Neural cell (in vitro differentiated cells): ENCODE measurements at regions not wholly inside any gene's neighbourhood (a gene's known extent, or its start where the extent isn't known, plus 50 kb on each side); places are given as distances from the start of the nearest gene placed in this dataset.

ENCODE experiments used
- H2AFZ ChIP-seq: fragments of 200-600, 300-800 bp; sonication (generic), shearing (Covaris generic); 2 replicates; pipeline ENCODE4 v1.6.0; 2014; ENCODE audit warnings: low read depth, mild to moderate bottlenecking, antibody characterized with exemption, low read length, moderate library complexity
- H3F3A ChIP-seq: fragments of 200-600 bp; shearing (Covaris generic); 2 replicates; pipeline ENCODE4 v1.6.1; 2016; ENCODE audit warnings: mild to moderate bottlenecking, moderate library complexity, mixed read lengths, antibody characterized with exemption, low read length; ENCODE audit not compliant: insufficient read depth, poor library complexity, severe bottlenecking
- H3K27ac ChIP-seq: fragments of 200-600, 300-800 bp; sonication (generic), shearing (Covaris generic); 2 replicates; pipeline ENCODE4 v1.5.1; 2014; ENCODE audit warnings: mild to moderate bottlenecking, low read length, moderate library complexity
- H3K27me3 ChIP-seq: fragments of 300-800, 200-600 bp; sonication (generic), shearing (Covaris generic); 2 replicates; pipeline ENCODE4 v1.6.0; 2014; ENCODE audit warnings: mild to moderate bottlenecking, low read depth, low read length, moderate library complexity; ENCODE audit not compliant: insufficient read depth
- H3K36me3 ChIP-seq: fragments of 300-800, 200-600 bp; sonication (generic), shearing (Covaris generic); 2 replicates; pipeline ENCODE4 v1.5.1; 2014; ENCODE audit warnings: mild to moderate bottlenecking, antibody characterized with exemption, low read length, moderate library complexity; ENCODE audit not compliant: insufficient read depth
- H3K4me2 ChIP-seq: fragments of 300-800, 200-600 bp; sonication (generic), shearing (Covaris generic); 2 replicates; pipeline ENCODE4 v1.6.0; 2014; ENCODE audit warnings: mild to moderate bottlenecking, low read length
- H3K4me3 ChIP-seq: fragments of 300-800, 200-600 bp; sonication (generic), shearing (Covaris generic); 2 replicates; pipeline ENCODE4 v1.5.1; 2014; ENCODE audit warnings: mild to moderate bottlenecking, low read length, moderate library complexity
- H3K79me2 ChIP-seq: fragments of 200-600 bp; shearing (Covaris generic); replicated peaks from 2 replicates; pipeline ENCODE4 v1.6.0; 2014; ENCODE audit warnings: mild to moderate bottlenecking, low read length, moderate library complexity; ENCODE audit not compliant: insufficient read depth
- H3K9ac ChIP-seq: fragments of 300-800, 200-600 bp; sonication (generic), shearing (Covaris generic); 2 replicates; pipeline ENCODE4 v1.6.1; 2016; ENCODE audit warnings: mild to moderate bottlenecking, low read length, mixed read lengths
- H3K9me2 ChIP-seq: fragments of 200-600 bp; shearing (Covaris generic); 2 replicates; pipeline ENCODE4 v1.6.1; 2016; ENCODE audit warnings: mild to moderate bottlenecking, low read length, mixed read lengths; ENCODE audit not compliant: insufficient read depth
- H3K9me3 ChIP-seq: fragments of 200-600, 300-800 bp; sonication (generic), shearing (Covaris generic); 2 replicates; pipeline ENCODE4 v1.6.1; 2016; ENCODE audit warnings: mild to moderate bottlenecking, mixed run types, low read length, moderate library complexity, mixed read lengths
- H4K20me1 ChIP-seq: fragments of 200-600 bp; shearing (Covaris generic); 2 replicates; pipeline ENCODE4 v1.6.1; 2016; ENCODE audit warnings: mild to moderate bottlenecking, mixed run types; ENCODE audit not compliant: insufficient read depth
- CTCF ChIP-seq: fragments of 450-650 bp; IDR thresholded peaks from 2 replicates; pipeline ENCODE4 v1.5.1; 2014; ENCODE audit warnings: antibody characterized with exemption, mild to moderate bottlenecking, moderate library complexity; ENCODE audit not compliant: poor library complexity, severe bottlenecking
- EP300 ChIP-seq: fragments of 450-650 bp; conservative IDR thresholded peaks from 2 replicates; pipeline ENCODE4 v1.6.1; 2014; ENCODE audit warnings: antibody characterized with exemption, mild to moderate bottlenecking, moderate library complexity; ENCODE audit not compliant: poor library complexity, severe bottlenecking
- EZH2 ChIP-seq: fragments of 200-600, 300-800 bp; shearing (Covaris generic), sonication (generic); IDR thresholded peaks from 2 replicates; pipeline ENCODE4 v1.6.1; 2014; ENCODE audit warnings: antibody characterized with exemption, low read length, borderline replicate concordance, mild to moderate bottlenecking; ENCODE audit not compliant: insufficient read depth, poor library complexity, severe bottlenecking
- MXI1 ChIP-seq: fragments of 450-650 bp; conservative IDR thresholded peaks from 2 replicates; pipeline ENCODE4 v1.6.1; 2014; ENCODE audit warnings: antibody characterized with exemption, mild to moderate bottlenecking; ENCODE audit not compliant: poor library complexity, severe bottlenecking
- POLR2AphosphoS5 ChIP-seq: IDR thresholded peaks from 2 replicates; pipeline ENCODE4 v1.6.1; 2012
- RAD21 ChIP-seq: fragments of 450-650 bp; conservative IDR thresholded peaks from 2 replicates; pipeline ENCODE4 v1.6.1; 2014; ENCODE audit warnings: antibody characterized with exemption, mild to moderate bottlenecking, moderate library complexity
- REST ChIP-seq: IDR thresholded peaks from 2 replicates; pipeline ENCODE4 v1.6.1; 2012; ENCODE audit warnings: borderline replicate concordance
- SMC3 ChIP-seq: fragments of 450-650 bp; conservative IDR thresholded peaks from 2 replicates; pipeline ENCODE4 v1.6.1; 2014; ENCODE audit warnings: antibody characterized with exemption, mild to moderate bottlenecking, moderate library complexity; ENCODE audit not compliant: poor library complexity
- TAF1 ChIP-seq: IDR thresholded peaks from 2 replicates; pipeline ENCODE4 v1.6.1; 2012; ENCODE audit warnings: low read depth

GRCh38 chr3:72577190-72577589 lies 271.1 kb downstream of the SHQ1 start:
- Histone ChIP-seq H3F3A (no peaks in the 10 kb centered on the region), H2AFZ (no peak overlapping the region), H4K20me1 (no peaks in the 10 kb centered on the region), H3K27ac (no peak overlapping the region), H3K4me3 (no peak overlapping the region), H3K9me3 (no peaks in the 10 kb centered on the region), H3K36me3 (no peaks in the 10 kb centered on the region), H3K79me2 (no peaks in the 10 kb centered on the region), H3K9ac (no peak overlapping the region), H3K4me2 (no peak overlapping the region), H3K9me2 (no peaks in the 10 kb centered on the region), H3K27me3 (no peaks in the 10 kb centered on the region)
- TF ChIP-seq EP300 (no peak), RAD21 (no peak), SMC3 (no peak)

- H3K36me3 ChIP-seq, result no peaks in the 10 kb centered on the region
- no peaks in the 10 kb centered on the region for H3F3A ChIP-seq
- no peaks in the 10 kb centered on the region for H3K79me2 ChIP-seq
- H3K4me2 ChIP-seq, result no peak overlapping the region
- no peak overlapping the region for H3K9ac ChIP-seq
- H3K27ac ChIP-seq, result no peak overlapping the region
- H3K4me3 ChIP-seq, result no peak overlapping the region
- H3K9me2 ChIP-seq, result no peaks in the 10 kb centered on the region
- no peaks in the 10 kb centered on the region for H4K20me1 ChIP-seq
- no peaks in the 10 kb centered on the region for H3K27me3 ChIP-seq
- no peaks in the 10 kb centered on the region for H3K9me3 ChIP-seq
- no peak overlapping the region for H2AFZ ChIP-seq
- no peak for TF ChIP-seq TAF1
- no peak for TF ChIP-seq SMC3
- no peak for TF ChIP-seq EP300
- TF ChIP-seq MXI1, result no peak
- TF ChIP-seq REST, result no peak
- no peak for TF ChIP-seq RAD21
- no peak for TF ChIP-seq CTCF
- no peak for TF ChIP-seq EZH2
- TF ChIP-seq POLR2AphosphoS5, result no peak
These were observed 271.7 kb downstream of the SHQ1 start for GRCh38 chr3:72576563-72576962.

- Histone ChIP-seq H3K4me2 (no peak overlapping the region), H4K20me1 (no peaks in the 10 kb centered on the region), H3K4me3 (no peak overlapping the region), H3K9me2 (no peaks in the 10 kb centered on the region), H3K27me3 (no peaks in the 10 kb centered on the region), H3K79me2 (no peaks in the 10 kb centered on the region), H3F3A (no peaks in the 10 kb centered on the region), H3K36me3 (no peaks in the 10 kb centered on the region), H3K27ac (no peak overlapping the region), H2AFZ (no peak overlapping the region), H3K9ac (no peak overlapping the region), H3K9me3 (no peaks in the 10 kb centered on the region)
- no peak for TF ChIP-seq EP300
- no peak for TF ChIP-seq REST
- no peak for TF ChIP-seq EZH2
- no peak for TF ChIP-seq TAF1
- TF ChIP-seq CTCF, result no peak
- TF ChIP-seq SMC3, result no peak
- TF ChIP-seq RAD21, result no peak
- no peak for TF ChIP-seq MXI1
- no peak for TF ChIP-seq POLR2AphosphoS5
These were observed 274.1 kb downstream of the SHQ1 start for GRCh38 chr3:72574144-72574543.
